Liver (tissue), 8 donors: ENCODE measurements at regions not wholly inside any gene's neighbourhood (a gene's known extent, or its start where the extent isn't known, plus 50 kb on each side); places are given as distances from the start of the nearest gene placed in this dataset.

Source experiments
- DNase-seq: peaks from one replicate; pipeline ENCODE4 v3.0.0-alpha.2; 2017; ENCODE audit warnings: low spot score
- H3K27ac ChIP-seq, 2 donors: one replicate each; pipeline ENCODE4 v1.7.0; 2013; ENCODE audit warnings: inconsistent platforms in 2 of 2, low read length in 2 of 2, control low read depth in 1 of 2, low read depth in 1 of 2, mild to moderate bottlenecking in 1 of 2
- H3K27me3 ChIP-seq, 4 donors: one replicate each; pipeline versions ENCODE4 v1.6.1 to v1.7.0; 2013; ENCODE audit warnings: low read length in 3 of 4, inconsistent platforms in 1 of 4, mild to moderate bottlenecking in 1 of 4, moderate library complexity in 1 of 4; ENCODE audit not compliant: control insufficient read depth in 4 of 4, insufficient read depth in 4 of 4
- H3K36me3 ChIP-seq, 4 donors: one replicate each; pipeline versions ENCODE4 v1.6.1 to v1.7.0; 2013; ENCODE audit warnings: low read length in 3 of 4, mild to moderate bottlenecking in 3 of 4, low read depth in 1 of 4, moderate library complexity in 1 of 4; ENCODE audit not compliant: control insufficient read depth in 4 of 4, insufficient read depth in 3 of 4
- H3K4me1 ChIP-seq, 4 donors: one replicate each; pipeline versions ENCODE4 v1.6.1 to v1.7.0; 2013; ENCODE audit warnings: low read length in 3 of 4, mild to moderate bottlenecking in 3 of 4, moderate library complexity in 1 of 4; ENCODE audit not compliant: control insufficient read depth in 4 of 4, insufficient read depth in 4 of 4
- H3K4me3 ChIP-seq, 3 donors: one replicate each; pipeline versions ENCODE4 v1.6.1 to v1.7.0; 2013; ENCODE audit warnings: low read length in 3 of 3, control low read depth in 1 of 3, low read depth in 1 of 3, mild to moderate bottlenecking in 1 of 3
- H3K9ac ChIP-seq, 2 donors: one replicate each; pipeline ENCODE4 v1.7.0; 2013; ENCODE audit warnings: low read length in 2 of 2, mild to moderate bottlenecking in 2 of 2, moderate library complexity in 2 of 2, control low read depth in 1 of 2, low read depth in 1 of 2
- H3K9me3 ChIP-seq, 4 donors: one replicate each; pipeline versions ENCODE4 v1.6.1 to v1.7.0; 2013; ENCODE audit warnings: low read length in 3 of 4; ENCODE audit not compliant: control insufficient read depth in 4 of 4
- ATF3 ChIP-seq: IDR thresholded peaks from 2 replicates; pipeline ENCODE4 v1.6.1; 2016; ENCODE audit warnings: antibody characterized with exemption
- CTCF ChIP-seq: fragments of 150-350 bp; IDR thresholded peaks from 2 replicates; pipeline ENCODE4 v1.5.1; 2017; ENCODE audit warnings: improper control_type of control experiment, low read depth, low read length; ENCODE audit not compliant: missing input control
- EGR1 ChIP-seq, 2 donors: IDR thresholded peaks; 2 replicates each; pipeline ENCODE4 v1.6.1; 2016 to 2018; ENCODE audit warnings: antibody characterized with exemption in 2 of 2, low read depth in 2 of 2
- FOXA1 ChIP-seq: IDR thresholded peaks from 2 replicates; pipeline ENCODE4 v1.6.1; 2016; ENCODE audit warnings: antibody characterized with exemption
- FOXA2 ChIP-seq: IDR thresholded peaks from 2 replicates; pipeline ENCODE4 v1.6.1; 2016; ENCODE audit warnings: antibody characterized with exemption
- GABPA ChIP-seq, 2 donors: IDR thresholded peaks in 1 of 2; conservative IDR thresholded peaks in 1 of 2; 2 replicates each; pipeline ENCODE4 v1.6.1; 2016; ENCODE audit warnings: antibody characterized with exemption in 2 of 2, mild to moderate bottlenecking in 1 of 2, moderate library complexity in 1 of 2
- HNF4A ChIP-seq, 2 donors: conservative IDR thresholded peaks; 2 replicates each; pipeline ENCODE4 v1.6.1; 2016; ENCODE audit warnings: antibody characterized with exemption in 2 of 2, mild to moderate bottlenecking in 2 of 2
- HNF4G ChIP-seq: IDR thresholded peaks from 2 replicates; pipeline ENCODE4 v1.6.1; 2016; ENCODE audit warnings: antibody characterized with exemption
- JUND ChIP-seq, 2 donors: IDR thresholded peaks; 2 replicates each; pipeline ENCODE4 v1.6.1; 2016; ENCODE audit warnings: antibody characterized with exemption in 2 of 2
- MAX ChIP-seq: IDR thresholded peaks from 2 replicates; pipeline ENCODE4 v1.6.1; 2016; ENCODE audit warnings: antibody characterized with exemption
- NR2F2 ChIP-seq: IDR thresholded peaks from 2 replicates; pipeline ENCODE4 v1.6.1; 2016; ENCODE audit warnings: antibody characterized with exemption
- RAD21 ChIP-seq, 2 donors: IDR thresholded peaks; 2 replicates each; pipeline ENCODE4 v1.6.1; 2016; ENCODE audit warnings: antibody characterized with exemption in 2 of 2, mild to moderate bottlenecking in 2 of 2
- REST ChIP-seq: IDR thresholded peaks from 2 replicates; pipeline ENCODE4 v1.6.1; 2016; ENCODE audit warnings: antibody characterized with exemption, mild to moderate bottlenecking
- RXRA ChIP-seq, 2 donors: IDR thresholded peaks; 2 replicates each; pipeline ENCODE4 v1.6.1; 2017 to 2018; ENCODE audit warnings: antibody characterized with exemption in 2 of 2, mild to moderate bottlenecking in 1 of 2
- SP1 ChIP-seq: IDR thresholded peaks from 2 replicates; pipeline ENCODE4 v1.6.1; 2018; ENCODE audit warnings: antibody characterized with exemption, mild to moderate bottlenecking
- TAF1 ChIP-seq: conservative IDR thresholded peaks from 2 replicates; pipeline ENCODE4 v1.6.1; 2016; ENCODE audit warnings: antibody characterized with exemption, mild to moderate bottlenecking
- YY1 ChIP-seq: IDR thresholded peaks from 2 replicates; pipeline ENCODE4 v1.6.1; 2016; ENCODE audit warnings: antibody characterized with exemption, mild to moderate bottlenecking
- ZBTB33 ChIP-seq: IDR thresholded peaks from 2 replicates; pipeline ENCODE4 v1.6.1; 2016; ENCODE audit warnings: antibody characterized with exemption
- WGBS: extraction: QIAGEN DNeasy Blood & Tissue Kit; methylation state at CpG from one replicate; pipeline ENCODE4 v1.1.7; 2013; 5-methylcytosine and 5-hydroxymethylcytosine counted together
- donor health status: healthy.
- donor health status: healthy.
- donor health status: healthy.
- donor health status: healthy.
- donor health status: healthy.

GRCh38 chr20:40431112-40431511 is 257.9 kb downstream of the MAFB start:
- DNase-seq: no peak
- WGBS: 87% methylated on average over 4 of the region's 4 CpGs
- Histone ChIP-seq H3K9me3 (no peaks in the 10 kb centered on the region), H3K27me3 (no peaks in the 10 kb centered on the region), H3K4me1 (no peaks in the 10 kb centered on the region), H3K4me3 (no peak overlapping the region), H3K9ac (no peak overlapping the region), H3K27ac (no peak overlapping the region), H3K36me3 (no peaks in the 10 kb centered on the region)
- TF ChIP-seq REST (no peak), MAX (no peak), ZBTB33 (no peak), RAD21 (IDR thresholded peaks at IDR 0.05) (no peak), EGR1 (IDR thresholded peaks at IDR 0.05; ENCODE audit: low read depth in 2 of 2) (no peak), ATF3 (no peak), NR2F2 (no peak), RXRA (IDR thresholded peaks at IDR 0.05) (no peak), JUND (IDR thresholded peaks at IDR 0.05) (no peak), CTCF (no peak), YY1 (no peak), SP1 (no peak), FOXA1 (no peak), HNF4A (conservative IDR thresholded peaks at IDR 0.05) (no peak)

- Histone ChIP-seq H3K4me1 (no peaks in the 10 kb centered on the region), H3K9ac (no peak overlapping the region), H3K27me3 (no peaks in the 10 kb centered on the region), H3K9me3 (no peaks in the 10 kb centered on the region), H3K36me3 (no peaks in the 10 kb centered on the region), H3K27ac (no peak overlapping the region), H3K4me3 (no peak overlapping the region)
- 80% methylated on average over 4 of the region's 4 CpGs for WGBS
- TF ChIP-seq REST (no peak), EGR1 (IDR thresholded peaks at IDR 0.05; ENCODE audit: low read depth in 2 of 2) (no peak), ZBTB33 (no peak), YY1 (no peak), RAD21 (IDR thresholded peaks at IDR 0.05) (no peak), MAX (no peak), JUND (IDR thresholded peaks at IDR 0.05) (no peak), NR2F2 (no peak), GABPA (IDR thresholded peaks at IDR 0.05 in 1 of 2, conservative IDR thresholded peaks at IDR 0.05 in 1 of 2) (no peak), TAF1 (no peak), ATF3 (no peak), SP1 (no peak), FOXA2 (no peak), RXRA (IDR thresholded peaks at IDR 0.05) (no peak), HNF4G (no peak), FOXA1 (no peak)
- DNase-seq: no peak
Measured at GRCh38 chr20:40427026-40427425, 262.0 kb downstream of the MAFB start.
